Small intestine (tissue), 7 donors: ENCODE measurements at regions not wholly inside any gene's neighbourhood (a gene's known extent, or its start where the extent isn't known, plus 50 kb on each side); places are given as distances from the start of the nearest gene placed in this dataset.
A peak's percentile ranks its signal among the peaks of the same experiment; 100 is the strongest.

ENCODE experiments used
- DNase-seq, 2 donors: peaks; one replicate each; pipeline versions ENCODE4 v3.0.0 to v3.0.0-alpha.2; 2013
- FAIRE-seq: peaks from 2 replicates; lab custom pipeline; 2012; peaks lifted over from hg19 to GRCh38; lab: Jason Lieb, UNC
- H3K27ac ChIP-seq, 3 donors: one replicate each; pipeline ENCODE4 v1.5.1; 2013; ENCODE audit warnings: low read length in 2 of 3, mild to moderate bottlenecking in 2 of 3, control low read depth in 1 of 3, inconsistent platforms in 1 of 3, low read depth in 1 of 3, moderate library complexity in 1 of 3
- H3K27me3 ChIP-seq, 3 donors: one replicate each; pipeline ENCODE4 v1.6.1; 2013; ENCODE audit warnings: low read length in 3 of 3, inconsistent platforms in 1 of 3; ENCODE audit not compliant: control insufficient read depth in 3 of 3, insufficient read depth in 3 of 3
- H3K36me3 ChIP-seq, 3 donors: one replicate each; pipeline ENCODE4 v1.6.1; 2013; ENCODE audit warnings: low read length in 3 of 3, inconsistent platforms in 1 of 3, low read depth in 1 of 3, mild to moderate bottlenecking in 1 of 3, moderate library complexity in 1 of 3; ENCODE audit not compliant: control insufficient read depth in 3 of 3, insufficient read depth in 2 of 3
- H3K4me1 ChIP-seq, 3 donors: one replicate each; pipeline ENCODE4 v1.6.1; 2013; ENCODE audit warnings: low read length in 2 of 3, inconsistent platforms in 1 of 3, low read depth in 1 of 3, mild to moderate bottlenecking in 1 of 3, moderate library complexity in 1 of 3; ENCODE audit not compliant: control insufficient read depth in 3 of 3, insufficient read depth in 2 of 3
- H3K4me3 ChIP-seq, 3 donors: one replicate each; pipeline ENCODE4 v1.5.1; 2013; ENCODE audit warnings: low read length in 3 of 3, control low read depth in 1 of 3, inconsistent platforms in 1 of 3, low read depth in 1 of 3, mild to moderate bottlenecking in 1 of 3, moderate library complexity in 1 of 3
- H3K9me3 ChIP-seq, 2 donors: one replicate each; pipeline ENCODE4 v1.6.1; 2013; ENCODE audit warnings: low read depth in 1 of 2, low read length in 1 of 2; ENCODE audit not compliant: control insufficient read depth in 2 of 2, insufficient read depth in 1 of 2
- WGBS, 3 donors: extraction: QIAGEN DNeasy Blood & Tissue Kit; methylation state at CpG; one replicate each; pipeline ENCODE4 v1.1.7; 2013; 5-methylcytosine and 5-hydroxymethylcytosine counted together
- donor health status: healthy with polysubstance abuse.
- donor health status: control.
- donor health status: control.
- donor health status: Bipolar disorder and iron deficiency.
- donor health status: healthy.

- 72 to 81% (median 73%) methylated on average over 3 of the region's 3 CpGs for WGBS, 3 donors
- FAIRE-seq = no peak
These were observed 134.2 kb upstream of the PIK3C3 start for GRCh38 chr18:41820784-41821183.

DNA sequence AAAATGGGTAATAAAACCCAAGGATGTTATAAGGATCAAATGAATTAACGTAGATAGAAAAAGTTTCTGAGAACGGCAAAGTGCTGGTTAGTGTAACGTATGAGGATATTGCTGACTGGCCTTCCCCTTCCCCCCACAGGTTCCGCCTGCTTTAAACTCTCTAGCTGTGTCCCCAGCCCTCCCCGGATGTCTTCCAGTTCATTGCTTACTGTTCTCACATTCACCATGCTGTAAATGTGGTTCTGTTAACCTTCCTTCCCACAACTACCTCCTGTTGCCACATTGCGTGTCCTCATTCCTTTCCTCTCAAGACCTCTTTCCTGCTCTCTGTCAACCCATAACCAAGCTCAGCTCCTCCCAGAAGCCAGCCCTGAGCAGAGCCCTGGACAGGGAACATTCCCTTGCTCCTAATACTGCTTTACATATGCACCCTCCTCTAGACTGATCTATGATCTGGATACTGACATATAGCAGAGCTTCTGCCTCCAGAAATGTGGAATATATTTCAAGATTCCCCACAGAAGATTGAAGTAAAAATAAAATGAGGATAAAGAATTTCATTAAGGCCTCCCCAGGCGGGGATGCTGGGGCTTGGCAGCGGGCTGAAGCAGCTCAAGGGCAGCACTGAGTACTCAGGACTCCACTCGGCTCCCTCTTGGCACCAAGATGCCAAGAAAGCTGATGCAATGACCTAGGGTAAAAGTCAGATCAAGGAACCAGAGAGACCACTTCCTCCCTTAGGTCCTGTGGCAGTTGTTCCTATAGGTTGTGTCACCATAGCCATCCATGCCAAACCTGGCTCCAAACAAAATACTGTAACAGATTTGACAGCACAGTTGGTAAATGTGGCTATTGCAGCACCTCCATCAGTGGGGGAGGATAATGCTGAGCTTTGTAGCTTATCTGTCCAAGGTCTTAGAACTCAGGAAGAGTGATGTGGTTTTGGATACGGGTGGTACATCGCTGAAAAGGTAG, 136.4 kb upstream of the PIK3C3 start:
- 71 to 80% (median 78%) methylated on average over 11 of the region's 11 CpGs for WGBS, 3 donors
- no peaks in the 10 kb centered on the region for H3K9me3 ChIP-seq
- no peaks in the 10 kb centered on the region for H3K4me1 ChIP-seq
- FAIRE-seq (no peak), DNase-seq (no peak)
- no peak overlapping the region for H3K27ac ChIP-seq
- H3K36me3 ChIP-seq = no peaks in the 10 kb centered on the region
- no peaks in the 10 kb centered on the region for H3K27me3 ChIP-seq
- no peak overlapping the region for H3K4me3 ChIP-seq

More at GRCh38 chr18:41820784-41821183, 134.2 kb upstream of the PIK3C3 start:
- H3K27me3 ChIP-seq = no peaks in the 10 kb centered on the region
- no peaks in the 10 kb centered on the region for H3K36me3 ChIP-seq
- no peak for DNase-seq
- no peak overlapping the region for H3K4me3 ChIP-seq
- no peaks in the 10 kb centered on the region for H3K4me1 ChIP-seq
- no peaks in the 10 kb centered on the region for H3K9me3 ChIP-seq
- no peak overlapping the region for H3K27ac ChIP-seq

DNA sequence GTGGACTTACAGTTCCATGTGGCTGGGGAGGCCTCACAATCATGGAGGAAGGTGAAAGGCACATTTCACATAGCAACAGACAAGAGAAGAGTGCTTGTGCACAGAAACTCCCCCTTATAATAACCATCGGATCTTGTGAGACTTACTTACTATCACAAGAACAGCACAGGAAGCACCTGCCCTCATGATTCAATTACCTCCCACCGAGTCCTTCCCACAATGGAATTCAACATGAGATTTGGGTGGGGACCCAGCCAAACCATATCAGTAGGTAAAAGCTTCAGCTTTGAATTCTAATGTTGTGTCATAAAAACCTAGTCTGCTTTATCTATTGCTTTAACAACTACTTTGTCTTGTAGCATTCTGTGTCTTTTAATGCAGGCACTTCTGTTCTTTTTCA, 140.4 kb upstream of the PIK3C3 start:
- Histone ChIP-seq H3K4me3 (no peak overlapping the region), H3K36me3 (no peaks in the 10 kb centered on the region), H3K27ac (no peak overlapping the region), H3K27me3 (no peaks in the 10 kb centered on the region), H3K9me3 (peaks cover 0 to 2% of the 10 kb centered on the region in 2 donors), H3K4me1 (no peaks in the 10 kb centered on the region)
- FAIRE-seq (no peak), DNase-seq (no peak)
- WGBS, 3 donors = 67 to 75% (median 75%) methylated on average over 2 of the region's 2 CpGs

DNA sequence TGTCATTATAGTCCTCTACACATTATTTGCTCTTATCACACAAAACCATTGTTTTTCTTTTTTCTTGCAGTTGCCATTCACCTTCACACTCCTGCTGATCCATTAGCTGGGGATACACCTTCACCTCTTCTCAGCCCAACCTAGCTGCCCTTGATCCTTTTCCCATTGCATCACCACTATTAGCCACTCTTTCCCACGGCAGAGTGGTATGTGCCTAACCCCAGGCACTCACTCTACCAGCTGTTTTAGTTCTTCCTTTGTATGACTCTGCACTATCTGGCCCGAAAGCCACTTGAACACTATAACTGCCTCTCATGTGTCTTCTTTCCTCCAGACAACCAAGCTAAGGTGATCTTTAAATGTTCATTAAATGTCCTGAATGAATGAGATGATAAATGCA, 145.4 kb upstream of the PIK3C3 start:
- FAIRE-seq = no peak
- Histone ChIP-seq H3K4me1 (no peaks in the 10 kb centered on the region), H3K27ac (no peak overlapping the region), H3K9me3 (peaks cover 0 to 2% of the 10 kb centered on the region in 2 donors), H3K4me3 (no peak overlapping the region), H3K27me3 (no peaks in the 10 kb centered on the region), H3K36me3 (no peaks in the 10 kb centered on the region)
- WGBS, 3 donors = 36 to 43% (median 41%) methylated on average over 2 of the region's 2 CpGs
- no peak for DNase-seq

- Histone ChIP-seq H3K27ac (no peak overlapping the region), H3K36me3 (no peaks in the 10 kb centered on the region), H3K9me3 (no peaks in the 10 kb centered on the region), H3K4me1 (no peaks in the 10 kb centered on the region), H3K27me3 (no peaks in the 10 kb centered on the region), H3K4me3 (no peak overlapping the region)
- 61 to 70% (median 67%) methylated on average over 3 of the region's 3 CpGs for WGBS, 3 donors
- peak in 1 of 2 donors; percentile 52 for DNase-seq
- no peak for FAIRE-seq
These were observed 149.7 kb upstream of the PIK3C3 start for GRCh38 chr18:41805341-41805740.

DNA sequence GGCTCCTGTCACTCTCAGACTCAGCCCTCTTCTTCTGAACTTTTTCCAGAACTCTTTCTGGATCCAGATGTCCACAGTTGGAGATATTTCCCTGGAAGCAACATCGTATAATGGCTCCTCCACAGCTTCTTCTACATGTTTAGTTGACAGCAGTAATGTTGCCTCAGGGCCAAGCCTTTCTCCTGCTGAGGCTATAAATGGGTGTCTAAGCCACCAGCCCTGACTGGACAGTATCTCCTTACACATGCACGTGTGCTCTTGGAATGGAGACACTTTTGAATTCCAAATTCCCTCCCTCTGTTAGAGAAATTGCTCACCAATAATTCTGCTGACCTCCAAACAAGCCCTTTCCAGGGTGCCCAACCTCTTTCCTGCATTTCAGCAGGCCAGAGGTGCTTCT, 156.2 kb upstream of the PIK3C3 start:
- H3K36me3 ChIP-seq = no peaks in the 10 kb centered on the region
- H3K27me3 ChIP-seq = no peaks in the 10 kb centered on the region
- 56 to 66% (median 58%) methylated on average over 2 of the region's 2 CpGs for WGBS, 3 donors
- no peaks in the 10 kb centered on the region for H3K9me3 ChIP-seq
- DNase-seq (no peak), FAIRE-seq (no peak)
- H3K4me1 ChIP-seq = no peaks in the 10 kb centered on the region
- no peak overlapping the region for H3K4me3 ChIP-seq
- H3K27ac ChIP-seq = no peak overlapping the region

DNA sequence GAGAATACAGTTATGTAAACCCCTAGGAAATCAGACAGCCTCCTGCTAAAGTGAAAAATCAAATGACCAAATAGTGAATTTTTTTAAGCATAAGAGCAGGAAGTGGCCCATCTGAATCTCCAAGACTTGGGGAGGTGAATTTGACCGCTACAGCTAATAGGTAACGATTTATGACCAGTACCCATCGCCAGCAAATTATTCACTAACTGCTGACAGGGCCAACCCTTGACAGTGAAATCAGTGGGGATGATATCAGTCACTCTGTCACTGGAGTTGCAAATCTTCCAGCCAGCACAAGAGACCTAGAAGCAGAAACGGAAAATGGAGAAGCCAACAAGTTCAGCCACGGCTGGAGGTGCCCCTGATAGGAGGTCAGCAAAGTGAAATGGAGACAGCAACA, 164.3 kb upstream of the PIK3C3 start:
- Histone ChIP-seq H3K9me3 (no peaks in the 10 kb centered on the region), H3K4me1 (no peaks in the 10 kb centered on the region), H3K27me3 (no peaks in the 10 kb centered on the region), H3K27ac (no peak overlapping the region), H3K4me3 (no peak overlapping the region), H3K36me3 (no peaks in the 10 kb centered on the region)
- WGBS, 3 donors = 63 to 84% (median 77%) methylated on average over 5 of the region's 5 CpGs
- FAIRE-seq = no peak
- no peak for DNase-seq

DNA sequence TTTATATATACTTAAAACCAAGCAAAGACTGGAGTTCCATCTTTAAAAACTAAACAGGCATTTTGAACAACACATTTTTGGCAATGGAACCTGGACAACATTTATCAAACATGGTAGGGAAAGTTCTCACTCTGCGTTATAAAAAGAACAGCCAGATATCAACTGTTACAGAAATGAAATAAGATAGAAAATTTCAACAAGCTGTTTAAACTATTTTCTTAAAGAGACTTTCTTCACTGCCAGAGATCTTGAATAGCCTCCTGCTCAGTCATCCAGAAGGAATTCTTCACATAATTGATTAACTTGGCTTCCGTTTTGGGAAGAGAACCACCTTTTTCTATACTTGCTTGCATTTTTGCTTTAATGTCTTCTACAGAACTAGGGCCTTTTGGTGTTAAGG, 166.0 kb upstream of the PIK3C3 start:
- WGBS, 3 donors = 73 to 87% (median 82%) methylated on average over 2 of the region's 2 CpGs
- H3K4me1 ChIP-seq = no peaks in the 10 kb centered on the region
- H3K27me3 ChIP-seq = no peaks in the 10 kb centered on the region
- no peak overlapping the region for H3K27ac ChIP-seq
- no peak overlapping the region for H3K4me3 ChIP-seq
- no peak for DNase-seq
- no peak for FAIRE-seq
- H3K9me3 ChIP-seq = no peaks in the 10 kb centered on the region
- no peaks in the 10 kb centered on the region for H3K36me3 ChIP-seq
